ENCODE measurements at regions not wholly inside any gene's neighbourhood (a gene's known extent, or its start where the extent isn't known, plus 50 kb on each side); places are given as distances from the start of the nearest gene placed in this dataset.

DNA sequence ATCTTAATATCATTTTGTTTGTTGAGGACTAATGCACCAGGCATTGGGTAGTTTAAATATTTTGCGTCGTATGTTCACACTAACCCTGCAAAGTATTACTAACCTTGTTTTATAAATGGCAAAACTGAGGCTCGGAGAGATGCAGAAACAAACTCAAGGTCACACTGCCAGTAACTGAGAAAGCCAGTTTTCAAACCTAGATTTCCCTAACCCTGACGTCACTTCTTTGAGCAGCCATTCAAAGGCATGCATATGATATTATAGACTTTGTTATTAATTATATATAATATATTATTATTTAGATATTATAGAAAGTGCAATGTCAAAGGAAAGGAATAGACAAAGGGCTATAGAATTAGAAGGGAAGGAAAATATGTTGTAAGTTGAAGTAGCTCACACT lies 167.6 kb upstream of the EOMES start:
- H3K9me2 ChIP-seq (replicated peaks; ENCODE audit: insufficient read depth, low read length): no peaks in the 10 kb centered on the region
- no peaks in the 10 kb centered on the region for H3F3A ChIP-seq (ENCODE audit: insufficient read depth, low read length)
- TF ChIP-seq EZH2phosphoT487 (IDR thresholded peaks at IDR 0.05; ENCODE audit: low read length) (no peak), EZH2 (optimal IDR thresholded peaks at IDR 0.05; ENCODE audit: low read depth, low read length) (no peak)
- TF ChIP-seq, protein P1, sequence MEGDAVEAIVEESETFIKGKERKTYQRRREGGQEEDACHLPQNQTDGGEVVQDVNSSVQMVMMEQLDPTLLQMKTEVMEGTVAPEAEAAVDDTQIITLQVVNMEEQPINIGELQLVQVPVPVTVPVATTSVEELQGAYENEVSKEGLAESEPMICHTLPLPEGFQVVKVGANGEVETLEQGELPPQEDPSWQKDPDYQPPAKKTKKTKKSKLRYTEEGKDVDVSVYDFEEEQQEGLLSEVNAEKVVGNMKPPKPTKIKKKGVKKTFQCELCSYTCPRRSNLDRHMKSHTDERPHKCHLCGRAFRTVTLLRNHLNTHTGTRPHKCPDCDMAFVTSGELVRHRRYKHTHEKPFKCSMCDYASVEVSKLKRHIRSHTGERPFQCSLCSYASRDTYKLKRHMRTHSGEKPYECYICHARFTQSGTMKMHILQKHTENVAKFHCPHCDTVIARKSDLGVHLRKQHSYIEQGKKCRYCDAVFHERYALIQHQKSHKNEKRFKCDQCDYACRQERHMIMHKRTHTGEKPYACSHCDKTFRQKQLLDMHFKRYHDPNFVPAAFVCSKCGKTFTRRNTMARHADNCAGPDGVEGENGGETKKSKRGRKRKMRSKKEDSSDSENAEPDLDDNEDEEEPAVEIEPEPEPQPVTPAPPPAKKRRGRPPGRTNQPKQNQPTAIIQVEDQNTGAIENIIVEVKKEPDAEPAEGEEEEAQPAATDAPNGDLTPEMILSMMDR (IDR thresholded peaks at IDR 0.05; ENCODE audit: low read length): no peak

DNA sequence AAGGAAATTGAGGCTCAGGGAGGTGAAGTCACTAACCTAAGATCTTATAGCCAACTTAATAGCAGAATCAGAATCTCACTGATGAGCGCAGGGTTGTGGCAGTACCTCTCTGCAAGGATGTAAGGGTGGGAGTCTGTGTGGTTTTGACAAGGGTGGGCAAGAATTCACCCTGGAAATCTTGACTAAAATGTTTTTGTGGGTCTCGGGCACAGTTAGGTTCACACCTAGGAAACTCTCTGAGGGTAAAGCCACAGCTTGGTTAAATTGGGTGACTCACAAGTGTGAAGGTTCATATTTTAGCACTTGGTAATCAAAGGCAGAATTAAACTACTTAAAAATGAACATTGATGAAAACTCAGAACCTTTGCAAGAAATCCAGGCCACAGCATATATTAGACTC lies 178.2 kb upstream of the EOMES start:
- no peaks in the 10 kb centered on the region for H3K27me3 ChIP-seq (replicated peaks; ENCODE audit: insufficient read depth, low read length)
- H3K4me3 ChIP-seq (ENCODE audit: low read length): no peak overlapping the region
- TF ChIP-seq, protein P1 (IDR thresholded peaks at IDR 0.05; ENCODE audit: low read length): no peak
- TF ChIP-seq EZH2 (optimal IDR thresholded peaks at IDR 0.05; ENCODE audit: low read depth, low read length) (no peak), EZH2phosphoT487 (IDR thresholded peaks at IDR 0.05; ENCODE audit: low read length) (no peak)
- no peak overlapping the region for H3K9ac ChIP-seq (ENCODE audit: low read length)
- no peaks in the 10 kb centered on the region for H4K20me1 ChIP-seq (ENCODE audit: insufficient read depth, low read length)
- no peaks in the 10 kb centered on the region for H3K36me3 ChIP-seq (replicated peaks; ENCODE audit: insufficient read depth, low read length)
- H3K9me2 ChIP-seq (replicated peaks; ENCODE audit: insufficient read depth, low read length): no peaks in the 10 kb centered on the region
- H3K4me2 ChIP-seq (ENCODE audit: low read depth, low read length): no peak overlapping the region
- H3K79me2 ChIP-seq (ENCODE audit: low read length): no peaks in the 10 kb centered on the region
- no peaks in the 10 kb centered on the region for H3K9me3 ChIP-seq (replicated peaks; ENCODE audit: insufficient read depth, low read length)
- DNase-seq: no peak
- H3K4me1 ChIP-seq (ENCODE audit: low read length): no peaks in the 10 kb centered on the region
- H2AFZ ChIP-seq (ENCODE audit: low read length): no peak overlapping the region
- no peak overlapping the region for H3K27ac ChIP-seq (ENCODE audit: low read length)
- H3F3A ChIP-seq (ENCODE audit: insufficient read depth, low read length): no peaks in the 10 kb centered on the region

More for the DNA sequence above, 167.6 kb upstream of the EOMES start:
- DNase-seq: no peak
- no peak overlapping the region for H2AFZ ChIP-seq (ENCODE audit: low read length)
- H3K9ac ChIP-seq (ENCODE audit: low read length): no peak overlapping the region
- no peak overlapping the region for H3K4me2 ChIP-seq (ENCODE audit: low read depth, low read length)
- H3K27ac ChIP-seq (ENCODE audit: low read length): no peak overlapping the region
- H3K79me2 ChIP-seq (ENCODE audit: low read length): no peaks in the 10 kb centered on the region
- H3K36me3 ChIP-seq (replicated peaks; ENCODE audit: insufficient read depth, low read length): no peaks in the 10 kb centered on the region
- no peaks in the 10 kb centered on the region for H4K20me1 ChIP-seq (ENCODE audit: insufficient read depth, low read length)
- H3K4me3 ChIP-seq (ENCODE audit: low read length): no peak overlapping the region
- H3K4me1 ChIP-seq (ENCODE audit: low read length): no peaks in the 10 kb centered on the region
- H3K9me3 ChIP-seq (replicated peaks; ENCODE audit: insufficient read depth, low read length): no peaks in the 10 kb centered on the region
- H3K27me3 ChIP-seq (replicated peaks; ENCODE audit: insufficient read depth, low read length): no peaks in the 10 kb centered on the region

DNA sequence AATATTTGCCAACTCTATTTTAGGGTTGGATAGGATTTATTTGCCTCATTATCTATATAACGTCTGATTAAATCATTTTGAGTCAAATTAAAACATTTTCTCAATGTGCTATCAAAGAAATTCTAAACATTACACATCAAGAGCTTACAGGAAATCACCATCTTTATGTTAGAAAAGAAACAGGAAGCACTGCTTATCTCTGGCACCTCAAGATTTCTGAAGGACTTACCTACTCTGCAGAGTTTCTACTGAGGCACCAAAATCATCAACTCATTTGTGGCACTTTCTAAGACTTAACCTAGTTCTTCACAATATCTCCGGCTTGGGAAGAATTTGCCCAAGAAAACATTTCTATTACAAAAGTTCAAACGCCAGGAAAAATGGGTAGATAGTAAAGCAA lies 181.3 kb upstream of the EOMES start:
- DNase-seq: no peak
- Histone ChIP-seq H3K36me3 (replicated peaks; ENCODE audit: insufficient read depth, low read length) (no peaks in the 10 kb centered on the region), H3K79me2 (ENCODE audit: low read length) (no peaks in the 10 kb centered on the region), H3K9me2 (replicated peaks; ENCODE audit: insufficient read depth, low read length) (no peaks in the 10 kb centered on the region), H3K9me3 (replicated peaks; ENCODE audit: insufficient read depth, low read length) (no peaks in the 10 kb centered on the region), H3K27ac (ENCODE audit: low read length) (no peak overlapping the region), H3K9ac (ENCODE audit: low read length) (no peak overlapping the region), H3F3A (ENCODE audit: insufficient read depth, low read length) (no peaks in the 10 kb centered on the region), H3K4me2 (ENCODE audit: low read depth, low read length) (no peak overlapping the region), H2AFZ (ENCODE audit: low read length) (no peak overlapping the region), H3K27me3 (replicated peaks; ENCODE audit: insufficient read depth, low read length) (no peaks in the 10 kb centered on the region), H3K4me1 (ENCODE audit: low read length) (no peaks in the 10 kb centered on the region), H4K20me1 (ENCODE audit: insufficient read depth, low read length) (no peaks in the 10 kb centered on the region), H3K4me3 (ENCODE audit: low read length) (no peak overlapping the region)
- TF ChIP-seq EZH2 (optimal IDR thresholded peaks at IDR 0.05; ENCODE audit: low read depth, low read length) (no peak), EZH2phosphoT487 (IDR thresholded peaks at IDR 0.05; ENCODE audit: low read length) (no peak)
- TF ChIP-seq, protein P1 (IDR thresholded peaks at IDR 0.05; ENCODE audit: low read length): no peak
